GM21529 (cell line): ENCODE measurements at regions not wholly inside any gene's neighbourhood (a gene's known extent, or its start where the extent isn't known, plus 50 kb on each side); places are given as distances from the start of the nearest gene placed in this dataset.
"Not testable (repeated sequence)": the region's sequence is repeated elsewhere in the genome, so short reads cannot be mapped to it uniquely, and the experiment has no call there.

Experiments
- ATAC-seq: cut with Tn5 transposase; IDR thresholded peaks from one replicate; pipeline ENCODE4 v1.9.1; 2021; ENCODE audit not compliant: unreplicated experiment

- no peak for ATAC-seq
Observed at GRCh38 chr19:30267332-30267731, 104.9 kb upstream of the ZNF536 start.

GRCh38 chr19:30268601-30269000 lies 103.6 kb upstream of the ZNF536 start:
- no peak for ATAC-seq

GRCh38 chr19:30269638-30270037 lies 102.5 kb upstream of the ZNF536 start:
- no peak for ATAC-seq

GRCh38 chr19:30271816-30272215 lies 100.4 kb upstream of the ZNF536 start:
- no peak for ATAC-seq

DNA sequence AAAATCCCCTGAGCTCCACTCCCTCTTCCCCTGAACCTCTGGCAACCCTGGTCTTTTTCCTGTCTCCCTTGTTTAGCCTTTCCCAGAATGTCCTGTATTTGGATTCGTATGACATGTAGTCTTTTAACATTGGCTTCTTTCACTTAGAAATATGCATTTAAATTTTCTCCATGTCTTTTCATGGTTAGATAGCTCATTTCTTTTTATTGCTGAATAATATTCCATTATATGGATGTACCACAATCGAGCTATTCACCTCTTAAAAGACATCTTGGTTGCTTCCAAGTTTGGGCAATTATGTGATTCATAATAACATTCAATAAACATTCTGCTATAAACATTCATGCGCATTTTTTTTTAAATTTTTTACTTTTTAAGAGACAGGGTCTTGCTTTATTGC lies 99.6 kb upstream of the ZNF536 start:
- no peak for ATAC-seq

- no peak for ATAC-seq
Observed at GRCh38 chr19:30273184-30273583, 99.0 kb upstream of the ZNF536 start.

DNA sequence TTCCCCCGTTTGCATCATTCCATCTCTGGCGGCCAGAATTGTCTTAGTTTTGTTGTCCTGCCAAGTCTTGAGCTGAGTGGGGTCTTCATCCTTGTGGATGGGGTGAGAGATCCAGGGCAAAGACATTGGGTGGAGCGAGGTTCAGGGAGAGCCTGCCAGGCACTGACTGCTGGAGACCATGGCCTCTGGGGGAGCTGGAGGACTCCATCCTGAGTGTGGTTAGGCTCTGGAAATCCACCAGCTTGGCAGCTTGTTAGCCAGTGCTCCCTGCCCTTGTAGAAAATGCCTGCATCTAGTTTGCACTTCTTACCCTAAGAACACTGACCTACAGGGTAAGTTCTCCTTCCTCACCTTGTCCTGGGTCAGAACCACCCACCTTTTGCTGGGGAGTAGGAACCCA lies 97.2 kb upstream of the ZNF536 start:
- ATAC-seq = no peak

DNA sequence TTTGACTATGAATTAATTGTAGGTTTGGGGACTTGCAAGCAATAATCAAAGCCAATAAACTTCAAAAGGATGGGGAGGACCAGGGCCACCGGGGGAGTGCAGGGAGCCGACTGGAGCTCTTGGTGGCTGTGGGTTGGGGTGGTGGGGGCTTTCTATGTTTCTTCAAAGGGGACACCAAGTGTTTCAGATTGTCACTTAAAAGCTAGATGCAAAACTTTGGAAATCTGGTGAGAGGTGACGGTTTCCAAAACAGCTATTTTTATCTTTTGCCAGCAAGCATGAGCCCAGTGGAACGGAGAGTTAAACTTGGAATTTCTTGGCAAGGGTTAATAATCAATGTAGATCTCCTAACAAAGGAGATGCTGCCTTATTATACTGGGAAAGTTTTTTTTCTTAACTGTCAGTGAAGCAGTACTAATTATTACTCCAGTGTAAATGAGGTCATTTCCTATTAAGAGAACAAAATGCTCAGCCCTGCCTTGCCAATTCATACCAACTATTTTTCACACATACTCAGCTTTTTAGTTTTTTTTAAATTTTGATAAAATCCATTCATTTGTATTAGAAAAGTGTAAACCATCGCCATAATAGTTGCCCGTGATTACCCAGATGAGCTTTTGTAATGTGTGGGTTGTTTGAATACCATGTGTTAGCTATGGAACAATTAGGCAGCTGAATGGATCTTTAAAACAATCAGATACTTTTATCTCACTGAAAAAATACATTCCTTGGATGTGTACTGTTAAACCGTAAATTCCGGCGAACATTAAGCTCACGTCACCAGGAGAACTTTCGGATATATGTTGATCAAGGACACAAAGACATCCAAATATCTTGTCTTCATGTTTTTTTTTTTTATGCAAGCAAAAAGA lies 95.9 kb upstream of the ZNF536 start:
- no peak for ATAC-seq

- no peak for ATAC-seq
Observed at GRCh38 chr19:30276883-30277280, 95.3 kb upstream of the ZNF536 start.

DNA sequence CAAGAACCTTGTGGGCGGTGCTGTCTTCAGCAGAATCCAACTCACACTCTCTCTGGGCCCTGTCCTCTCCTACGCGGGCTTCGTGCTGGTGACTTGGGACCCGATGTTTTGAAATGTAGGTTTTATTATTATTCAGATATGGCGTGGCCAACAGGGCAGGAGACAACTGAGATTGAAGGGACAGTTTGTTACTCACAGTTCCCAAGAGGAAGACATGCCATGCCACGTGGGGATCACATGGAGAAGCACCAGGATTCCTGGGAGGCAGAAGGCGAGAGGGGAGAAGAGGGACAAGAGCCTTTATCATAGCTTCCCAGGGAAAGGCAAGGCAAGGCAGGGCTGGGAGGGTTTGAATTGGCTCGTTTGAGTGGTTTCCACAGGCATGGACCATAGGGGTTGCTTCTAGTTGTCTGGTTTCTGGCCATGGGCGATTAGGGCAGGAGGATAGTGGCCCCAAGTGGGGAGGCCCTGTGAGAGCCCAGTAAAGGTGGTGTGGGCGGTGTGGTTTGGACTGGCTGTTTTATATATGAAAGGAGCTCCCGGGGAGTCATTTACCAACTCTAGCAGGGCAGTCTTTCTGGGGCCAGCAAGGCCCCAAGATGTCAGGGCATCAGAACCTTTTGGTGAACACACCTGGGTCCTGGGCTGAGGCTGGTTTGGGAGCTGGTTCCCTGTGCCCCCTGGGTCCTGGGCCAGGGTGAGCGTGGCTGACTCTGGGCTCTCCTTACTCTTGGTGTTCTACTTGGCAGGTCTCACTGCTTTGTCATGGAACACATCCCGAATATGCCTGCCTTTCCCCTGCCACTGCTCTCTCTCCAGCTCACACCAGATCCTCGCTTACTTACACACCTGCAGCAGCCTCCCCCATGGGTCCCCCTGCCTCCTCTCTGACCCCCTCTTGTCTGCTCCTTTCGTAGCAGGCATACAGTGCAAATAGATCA lies 94.0 kb upstream of the ZNF536 start:
- no peak for ATAC-seq

- no peak for ATAC-seq
Observed at GRCh38 chr19:30278882-30279254, 93.3 kb upstream of the ZNF536 start.

GRCh38 chr19:30280018-30280417 lies 92.2 kb upstream of the ZNF536 start:
- no peak for ATAC-seq

- no peak for ATAC-seq
Observed at GRCh38 chr19:30281906-30282305, 90.3 kb upstream of the ZNF536 start.

GRCh38 chr19:30283556-30283955 lies 88.6 kb upstream of the ZNF536 start:
- ATAC-seq = no peak

DNA sequence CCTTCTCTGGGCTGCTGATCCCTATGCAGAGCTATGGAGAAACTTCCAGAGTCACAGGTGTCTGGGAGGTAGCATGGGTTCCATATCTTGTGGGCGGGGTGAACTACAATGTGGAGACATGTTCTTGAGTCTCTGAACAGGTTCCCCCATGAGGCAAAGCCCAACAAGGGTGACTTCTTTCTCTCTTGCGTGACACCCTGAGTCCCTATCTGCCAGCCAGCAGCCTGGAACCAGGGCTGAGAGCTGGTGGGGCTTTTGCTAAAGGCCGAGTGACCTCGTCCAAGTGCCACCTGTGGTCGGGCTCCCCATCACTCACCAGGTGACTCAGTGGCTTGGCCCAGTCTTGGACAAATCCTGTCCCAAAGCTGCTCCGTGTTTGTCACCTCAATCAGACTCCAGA lies 88.0 kb upstream of the ZNF536 start:
- ATAC-seq = no peak

GRCh38 chr19:30284885-30285284 lies 87.3 kb upstream of the ZNF536 start:
- no peak for ATAC-seq

DNA sequence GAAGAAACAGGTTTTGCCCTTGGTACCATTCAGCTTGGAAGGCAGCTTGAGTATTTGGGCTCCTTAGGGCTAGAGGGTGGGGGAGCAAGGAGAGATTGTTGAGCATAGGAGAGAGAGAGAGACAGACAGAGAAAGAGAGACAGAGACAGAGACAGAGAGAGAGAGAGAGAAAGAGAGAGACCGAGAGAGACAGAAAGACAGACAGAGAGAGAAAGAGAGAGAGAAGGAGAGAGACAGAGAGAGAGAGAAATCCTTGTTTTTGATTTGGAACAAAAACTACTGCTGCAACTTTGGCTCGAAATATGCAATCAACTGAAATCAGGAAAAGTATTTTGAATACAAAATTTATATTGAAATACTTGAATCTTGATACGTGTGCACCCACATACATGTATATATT lies 85.8 kb upstream of the ZNF536 start:
- ATAC-seq = no peak

DNA sequence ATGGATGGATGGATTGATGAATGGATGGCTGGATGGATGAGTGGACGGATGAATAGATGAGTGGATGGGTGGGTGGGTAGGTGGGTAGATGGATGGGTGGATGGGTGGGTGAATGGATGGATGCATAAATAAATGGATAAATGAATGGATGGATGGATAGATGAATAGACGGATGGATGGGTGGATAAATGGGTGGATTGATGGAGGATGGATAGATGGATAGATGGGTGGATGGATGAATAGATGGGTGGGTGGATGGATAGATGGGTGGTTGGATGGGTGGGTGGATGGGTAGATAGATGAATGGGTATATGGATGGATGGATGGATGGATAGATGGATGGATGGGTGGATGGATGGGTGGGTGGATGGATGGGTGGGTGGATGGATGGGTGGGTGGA lies 84.9 kb upstream of the ZNF536 start:
- ATAC-seq = no peak

DNA sequence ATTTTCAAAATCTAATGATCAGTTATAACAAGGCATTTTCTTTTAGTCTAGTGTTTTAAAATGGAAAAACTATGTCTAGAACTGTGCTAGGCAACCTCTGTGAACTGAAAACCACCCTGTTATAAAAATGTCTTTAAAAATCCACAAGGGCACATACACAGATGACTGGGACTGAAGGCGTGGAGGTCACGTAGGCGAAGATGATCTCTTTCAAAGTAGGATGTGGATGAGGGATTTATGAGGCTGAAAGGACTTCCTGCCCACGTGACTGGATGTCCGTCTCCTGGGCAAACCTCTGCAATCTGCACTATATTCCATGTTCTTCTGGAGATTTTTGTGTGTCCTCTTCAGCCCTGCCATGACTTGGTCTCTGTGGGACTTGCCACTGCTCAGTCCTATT lies 84.2 kb upstream of the ZNF536 start:
- no peak for ATAC-seq

DNA sequence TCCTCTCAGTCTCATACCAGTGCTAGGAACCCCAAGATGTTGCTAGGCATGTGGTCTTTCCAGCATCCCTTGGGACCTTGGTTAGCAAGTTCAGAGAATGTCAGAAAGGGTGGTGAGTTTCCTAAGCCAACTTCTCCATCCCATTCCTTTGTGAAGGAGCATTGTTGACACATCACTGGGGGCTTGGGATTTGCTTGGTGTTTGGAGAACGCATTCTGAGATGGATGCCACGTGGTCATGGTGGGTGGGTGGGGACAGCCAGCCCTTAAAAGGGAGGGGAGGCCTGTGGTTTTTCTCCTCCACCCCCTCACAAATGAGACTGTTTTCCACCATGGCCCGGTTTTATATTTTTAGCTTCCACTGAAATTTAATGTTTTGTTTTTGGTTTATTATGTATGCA lies 83.3 kb upstream of the ZNF536 start:
- no peak for ATAC-seq

DNA sequence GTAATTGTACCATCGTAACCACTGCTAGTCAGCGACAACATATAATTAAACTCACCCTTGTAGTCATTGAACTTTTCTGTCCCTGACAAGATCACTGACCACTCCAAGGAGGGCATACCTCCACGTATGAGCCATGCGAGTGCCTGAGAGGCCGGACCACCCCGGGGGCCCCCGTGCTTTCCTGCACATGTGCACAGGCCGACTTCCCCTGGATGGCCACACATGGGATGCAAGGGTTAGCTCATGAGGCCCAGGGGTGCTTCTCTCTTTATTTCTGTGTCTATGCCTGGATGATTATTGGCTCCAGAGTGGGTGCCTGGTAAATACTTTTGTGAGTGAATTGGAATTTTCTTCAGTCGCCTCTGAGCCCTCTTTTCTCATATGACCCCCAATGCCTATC lies 82.8 kb upstream of the ZNF536 start:
- no peak for ATAC-seq

GRCh38 chr19:30290805-30291204 lies 81.4 kb upstream of the ZNF536 start:
- not testable (repeated sequence) for ATAC-seq
